GM12874 (cell line): ENCODE measurements at regions not wholly inside any gene's neighbourhood (a gene's known extent, or its start where the extent isn't known, plus 50 kb on each side); places are given as distances from the start of the nearest gene placed in this dataset.

Experiments used
- CTCF ChIP-seq: IDR thresholded peaks from 2 replicates; pipeline ENCODE4 v1.5.1; 2011; ENCODE audit warnings: low read depth, mild to moderate bottlenecking, control low read depth, low read length, moderate library complexity; ENCODE audit not compliant: insufficient read depth

DNA sequence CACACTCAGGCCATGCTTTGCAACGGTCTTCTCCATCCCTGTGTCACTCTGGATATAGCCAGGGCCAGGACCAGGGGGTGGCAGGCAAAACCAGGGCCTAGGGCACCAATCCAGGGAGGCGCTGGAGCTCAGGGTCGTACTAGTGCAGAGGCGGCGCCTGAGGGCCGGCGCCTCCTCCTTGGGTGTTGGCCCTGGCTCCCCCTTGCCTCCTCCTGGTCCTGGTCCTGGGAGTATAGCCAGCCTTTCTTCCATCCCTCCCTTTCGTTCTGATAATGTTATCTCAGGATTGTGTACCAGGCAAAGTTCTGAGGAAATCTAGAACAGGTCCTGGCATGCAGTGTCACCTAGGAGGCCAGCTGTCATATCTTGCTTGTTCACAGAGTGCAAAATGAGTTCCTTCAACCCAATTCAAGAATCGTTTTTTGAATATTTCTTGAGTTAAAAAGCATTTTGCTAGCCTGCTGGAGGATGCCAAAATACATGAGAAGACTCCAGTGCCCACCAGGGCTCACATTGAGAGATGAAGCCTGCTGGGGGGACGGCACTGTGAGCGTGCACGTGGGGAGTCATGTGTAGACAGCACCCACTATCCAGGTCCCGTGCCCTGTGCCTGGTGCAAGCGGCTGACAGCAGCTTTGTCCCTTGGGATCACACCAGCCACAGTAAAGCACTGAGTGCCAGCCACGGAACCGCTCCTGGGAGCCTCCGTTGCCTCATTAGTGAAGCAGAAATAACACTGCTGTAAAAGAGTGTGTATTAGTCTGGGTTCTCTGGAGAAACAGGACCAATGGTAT, 106.9 kb upstream of the C7orf33 start:
- no peak for TF ChIP-seq CTCF

- TF ChIP-seq CTCF, result no peak
Observed at GRCh38 chr7:148484486-148484885, 106.1 kb upstream of the C7orf33 start.

DNA sequence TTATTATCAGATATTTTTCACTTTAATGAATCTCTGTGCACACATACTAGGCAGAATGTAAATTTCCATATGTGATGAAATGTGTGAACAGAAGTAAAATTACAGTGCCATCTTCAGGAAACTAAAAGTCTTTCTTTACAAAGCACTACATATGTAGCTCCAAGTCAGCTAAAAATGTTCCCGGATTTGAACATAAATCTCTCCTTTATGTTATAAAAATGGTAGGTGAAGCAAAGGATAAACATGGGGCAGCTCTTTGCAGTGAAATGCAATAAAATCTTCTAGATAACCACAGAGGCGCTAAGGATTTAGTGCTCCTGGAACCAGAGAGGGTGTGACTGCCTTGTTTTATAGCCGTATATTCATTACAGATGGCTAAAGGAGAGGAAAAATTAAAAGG, 104.9 kb upstream of the C7orf33 start:
- no peak for TF ChIP-seq CTCF

DNA sequence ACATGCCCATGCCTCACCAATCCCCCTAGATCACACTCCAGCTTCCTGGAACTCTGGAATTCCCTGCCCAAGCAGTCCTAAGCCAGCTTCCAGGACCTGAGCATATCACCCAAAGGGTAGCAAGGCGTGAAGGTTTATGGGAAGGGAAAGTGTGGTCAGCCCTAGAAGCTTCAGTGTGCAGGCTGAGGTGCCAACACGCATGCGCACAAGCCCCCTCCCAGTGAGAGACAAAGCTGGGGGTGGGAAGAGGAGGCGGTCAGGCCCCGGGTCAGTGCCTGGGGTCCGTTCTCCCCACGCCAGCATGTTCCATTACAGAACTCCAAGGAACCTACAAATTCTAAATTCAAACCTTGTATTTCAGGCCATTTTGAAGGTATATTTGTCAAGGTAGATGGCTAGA, 103.6 kb upstream of the C7orf33 start:
- TF ChIP-seq CTCF, result no peak

GRCh38 chr7:148487912-148488311, 102.7 kb upstream of the C7orf33 start:
- TF ChIP-seq CTCF, result no peak

DNA sequence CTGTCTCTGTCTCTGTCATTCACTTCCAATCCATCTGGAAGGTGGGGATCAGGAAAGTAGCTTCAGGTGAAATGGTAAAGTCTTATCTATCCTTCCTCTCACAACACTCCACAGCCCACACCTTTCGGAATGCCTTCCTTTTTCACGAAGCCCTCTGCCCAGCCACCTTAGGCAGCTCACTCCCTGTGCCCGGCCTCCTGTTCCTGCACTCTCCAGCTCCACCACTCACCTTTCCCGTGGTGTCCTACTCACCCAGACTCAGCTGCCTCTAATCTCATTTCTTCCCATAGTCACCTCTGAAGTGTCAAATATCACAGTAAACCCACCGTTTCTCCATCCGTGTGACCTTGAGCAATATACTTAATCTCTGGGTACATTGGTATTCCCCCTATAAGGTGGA, 100.9 kb upstream of the C7orf33 start:
- TF ChIP-seq CTCF, result no peak

- TF ChIP-seq CTCF, result no peak
Observed at GRCh38 chr7:148492157-148492860, 98.3 kb upstream of the C7orf33 start.
